MM.1S (cell line): ENCODE measurements at regions not wholly inside any gene's neighbourhood (a gene's known extent, or its start where the extent isn't known, plus 50 kb on each side); places are given as distances from the start of the nearest gene placed in this dataset.

ENCODE experiments used
- CTCF ChIP-seq: fragments of 300-600 bp; sonication (generic); IDR thresholded peaks from 2 replicates; pipeline ENCODE4 v1.5.1; 2016; ENCODE audit warnings: antibody characterized with exemption, low read length, mixed read lengths
- EZH2 ChIP-seq: fragments of 300-600 bp; sonication (generic); optimal IDR thresholded peaks from 2 replicates; pipeline ENCODE3; 2017; ENCODE audit warnings: low read depth, mild to moderate bottlenecking, antibody characterized with exemption, low read length, mixed read lengths

- TF ChIP-seq CTCF (no peak), EZH2 (no peak)
Observed at GRCh38 chr3:182122779-182123178, 411.1 kb downstream of the SOX2 start.
